GM12878 (cell line): ENCODE measurements at regions not wholly inside any gene's neighbourhood (a gene's known extent, or its start where the extent isn't known, plus 50 kb on each side); places are given as distances from the start of the nearest gene placed in this dataset.

Source experiments
- BMI1 ChIP-seq: fragments of 450-650 bp; IDR thresholded peaks from 2 replicates; pipeline ENCODE4 v1.6.1; 2016; ENCODE audit warnings: mild to moderate bottlenecking, moderate library complexity, borderline replicate concordance
- CBX5 ChIP-seq: sonication (generic); IDR thresholded peaks from 2 replicates; pipeline ENCODE4 v1.6.1; 2016; ENCODE audit warnings: low read depth, moderate library complexity, mild to moderate bottlenecking, inconsistent platforms
- EP300 ChIP-seq, 2 experiments: fragments of 150-350 bp in 1 of 2; IDR thresholded peaks; 2 replicates each; pipeline ENCODE4 v1.6.1; 2011 to 2012; ENCODE audit warnings: low read depth in 2 of 2, low read length in 2 of 2, borderline replicate concordance in 1 of 2, improper control_type of control experiment in 1 of 2, inconsistent platforms in 1 of 2; ENCODE audit not compliant: control insufficient read depth in 1 of 2
- ETV6 ChIP-seq, 2 experiments: fragments of 450-650 bp in 1 of 2; IDR thresholded peaks in 1 of 2; conservative IDR thresholded peaks in 1 of 2; 2 replicates each; pipeline ENCODE4 v1.6.1; 2014; ENCODE audit warnings: antibody characterized with exemption in 1 of 2, borderline replicate concordance in 1 of 2, low read depth in 1 of 2, mild to moderate bottlenecking in 1 of 2, moderate library complexity in 1 of 2
- FOXM1 ChIP-seq: IDR thresholded peaks from 2 replicates; pipeline ENCODE4 v1.6.1; 2012; ENCODE audit warnings: low read depth, mild to moderate bottlenecking, inconsistent platforms, low read length, moderate library complexity
- IRF4 ChIP-seq: IDR thresholded peaks from 2 replicates; pipeline ENCODE4 v1.6.1; 2011; ENCODE audit warnings: low read depth, low read length
- KDM1A ChIP-seq: fragments of 200-600 bp; sonication (generic); IDR thresholded peaks from 2 replicates; pipeline ENCODE4 v1.6.1; 2016; ENCODE audit warnings: borderline replicate concordance
- KLF5 ChIP-seq: fragments of 450-650 bp; IDR thresholded peaks from 2 replicates; pipeline ENCODE4 v1.6.1; 2014; ENCODE audit warnings: mild to moderate bottlenecking; ENCODE audit not compliant: partially characterized antibody
- NBN ChIP-seq: fragments of 450-650 bp; IDR thresholded peaks from 2 replicates; pipeline ENCODE4 v1.6.1; 2016
- RB1 ChIP-seq: fragments of 450-650 bp; formaldehyde crosslinking; IDR thresholded peaks from 2 replicates; pipeline ENCODE4 v1.6.1; 2017; ENCODE audit warnings: mild to moderate bottlenecking, borderline replicate concordance
- SMARCA5 ChIP-seq: fragments of 450-650 bp; IDR thresholded peaks from 2 replicates; pipeline ENCODE4 v1.6.1; 2017; ENCODE audit warnings: mild to moderate bottlenecking
- SMC3 ChIP-seq: IDR thresholded peaks from 2 replicates; pipeline ENCODE4 v1.6.1; 2011; ENCODE audit warnings: low read length, improper control_type of control experiment, borderline replicate concordance
- SREBF2 ChIP-seq: IDR thresholded peaks from 2 replicates; pipeline ENCODE4 v1.6.1; 2012; ENCODE audit warnings: mild to moderate bottlenecking, low read length
- ZNF24 ChIP-seq: fragments of 450-650 bp; IDR thresholded peaks from 2 replicates; pipeline ENCODE4 v1.6.1; 2017; ENCODE audit warnings: antibody characterized with exemption, mild to moderate bottlenecking
- ZNF622 ChIP-seq: fragments of 450-650 bp; IDR thresholded peaks from 2 replicates; pipeline ENCODE4 v1.6.1; 2017; ENCODE audit warnings: mild to moderate bottlenecking, inconsistent platforms
- TF ChIP-seq, protein P1 (sequence below): fragments of 450-650 bp; IDR thresholded peaks from 2 replicates; pipeline ENCODE4 v1.6.1; 2017; ENCODE audit warnings: antibody characterized with exemption, mild to moderate bottlenecking, moderate library complexity
- TF ChIP-seq, protein P2 (sequence below): fragments of 450-650 bp; IDR thresholded peaks from 2 replicates; pipeline ENCODE4 v1.6.1; 2017; ENCODE audit warnings: mild to moderate bottlenecking
- TF ChIP-seq, protein P3 (sequence below): fragments of 450-650 bp; IDR thresholded peaks from 2 replicates; pipeline ENCODE4 v1.6.1; 2018; ENCODE audit warnings: mild to moderate bottlenecking, low read depth, moderate library complexity; ENCODE audit not compliant: partially characterized antibody
- TF ChIP-seq, protein P4 (sequence below): fragments of 450-650 bp; IDR thresholded peaks from 2 replicates; pipeline ENCODE4 v1.6.1; 2017; ENCODE audit warnings: mild to moderate bottlenecking, moderate library complexity

DNA sequence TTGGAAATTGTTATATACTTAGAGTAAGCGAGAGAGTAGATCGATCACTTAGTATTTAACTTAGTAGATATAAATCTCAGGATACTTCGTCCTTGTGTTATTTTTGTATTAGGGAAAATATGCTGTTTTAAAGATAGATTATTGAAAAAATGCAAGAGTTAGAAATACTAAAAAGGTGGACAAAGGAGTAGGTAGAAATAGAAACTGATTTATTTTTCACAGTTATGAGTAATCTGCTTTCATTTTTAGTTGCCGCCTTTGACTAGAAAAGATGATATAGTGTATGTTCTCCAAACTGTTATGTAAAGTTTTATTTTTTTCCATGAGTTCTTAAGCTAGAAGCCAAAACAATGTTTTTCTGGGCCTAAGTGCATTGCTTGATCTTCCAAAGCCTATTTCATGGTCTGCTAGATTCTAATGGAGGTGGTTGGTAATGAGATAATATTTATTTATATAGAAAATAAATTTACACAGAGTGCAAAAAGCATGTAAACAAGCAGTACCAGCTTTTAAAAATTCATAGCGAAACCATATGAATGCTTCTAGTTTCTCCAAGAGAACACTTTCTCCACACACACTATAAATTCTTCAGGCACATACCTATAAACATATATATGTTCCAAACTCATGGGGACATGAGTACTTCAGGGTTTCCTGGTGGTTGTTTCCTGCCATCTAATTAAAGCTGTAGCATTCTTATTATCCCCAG is 61.1 kb downstream of the DIPK2A start (continued):
- TF ChIP-seq, protein P1, sequence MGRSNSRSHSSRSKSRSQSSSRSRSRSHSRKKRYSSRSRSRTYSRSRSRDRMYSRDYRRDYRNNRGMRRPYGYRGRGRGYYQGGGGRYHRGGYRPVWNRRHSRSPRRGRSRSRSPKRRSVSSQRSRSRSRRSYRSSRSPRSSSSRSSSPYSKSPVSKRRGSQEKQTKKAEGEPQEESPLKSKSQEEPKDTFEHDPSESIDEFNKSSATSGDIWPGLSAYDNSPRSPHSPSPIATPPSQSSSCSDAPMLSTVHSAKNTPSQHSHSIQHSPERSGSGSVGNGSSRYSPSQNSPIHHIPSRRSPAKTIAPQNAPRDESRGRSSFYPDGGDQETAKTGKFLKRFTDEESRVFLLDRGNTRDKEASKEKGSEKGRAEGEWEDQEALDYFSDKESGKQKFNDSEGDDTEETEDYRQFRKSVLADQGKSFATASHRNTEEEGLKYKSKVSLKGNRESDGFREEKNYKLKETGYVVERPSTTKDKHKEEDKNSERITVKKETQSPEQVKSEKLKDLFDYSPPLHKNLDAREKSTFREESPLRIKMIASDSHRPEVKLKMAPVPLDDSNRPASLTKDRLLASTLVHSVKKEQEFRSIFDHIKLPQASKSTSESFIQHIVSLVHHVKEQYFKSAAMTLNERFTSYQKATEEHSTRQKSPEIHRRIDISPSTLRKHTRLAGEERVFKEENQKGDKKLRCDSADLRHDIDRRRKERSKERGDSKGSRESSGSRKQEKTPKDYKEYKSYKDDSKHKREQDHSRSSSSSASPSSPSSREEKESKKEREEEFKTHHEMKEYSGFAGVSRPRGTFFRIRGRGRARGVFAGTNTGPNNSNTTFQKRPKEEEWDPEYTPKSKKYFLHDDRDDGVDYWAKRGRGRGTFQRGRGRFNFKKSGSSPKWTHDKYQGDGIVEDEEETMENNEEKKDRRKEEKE = no peak
- TF ChIP-seq EP300 (IDR thresholded peaks at IDR 0.05; ENCODE audit: borderline replicate concordance in 1 of 2, control insufficient read depth in 1 of 2, low read depth in 2 of 2, low read length in 2 of 2) = peak in 1 of 2 experiments; percentile 53; a peak in 2 of 4 replicates
- TF ChIP-seq, protein P2, sequence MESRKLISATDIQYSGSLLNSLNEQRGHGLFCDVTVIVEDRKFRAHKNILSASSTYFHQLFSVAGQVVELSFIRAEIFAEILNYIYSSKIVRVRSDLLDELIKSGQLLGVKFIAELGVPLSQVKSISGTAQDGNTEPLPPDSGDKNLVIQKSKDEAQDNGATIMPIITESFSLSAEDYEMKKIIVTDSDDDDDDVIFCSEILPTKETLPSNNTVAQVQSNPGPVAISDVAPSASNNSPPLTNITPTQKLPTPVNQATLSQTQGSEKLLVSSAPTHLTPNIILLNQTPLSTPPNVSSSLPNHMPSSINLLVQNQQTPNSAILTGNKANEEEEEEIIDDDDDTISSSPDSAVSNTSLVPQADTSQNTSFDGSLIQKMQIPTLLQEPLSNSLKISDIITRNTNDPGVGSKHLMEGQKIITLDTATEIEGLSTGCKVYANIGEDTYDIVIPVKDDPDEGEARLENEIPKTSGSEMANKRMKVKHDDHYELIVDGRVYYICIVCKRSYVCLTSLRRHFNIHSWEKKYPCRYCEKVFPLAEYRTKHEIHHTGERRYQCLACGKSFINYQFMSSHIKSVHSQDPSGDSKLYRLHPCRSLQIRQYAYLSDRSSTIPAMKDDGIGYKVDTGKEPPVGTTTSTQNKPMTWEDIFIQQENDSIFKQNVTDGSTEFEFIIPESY = no peak
- no peak for TF ChIP-seq NBN
- 0 out of 2 replicates have a peak, but pooled peaks have one; percentile 82 for TF ChIP-seq CBX5
- peak; percentile 40; the same call in 1 of the 2 replicates for TF ChIP-seq BMI1
- no peak for TF ChIP-seq ZNF622
- peak; percentile 73; the same call in 1 of the 2 replicates for TF ChIP-seq FOXM1
- peak; percentile 28; the same call in 1 of the 2 replicates for TF ChIP-seq SMARCA5
- TF ChIP-seq, protein P3, sequence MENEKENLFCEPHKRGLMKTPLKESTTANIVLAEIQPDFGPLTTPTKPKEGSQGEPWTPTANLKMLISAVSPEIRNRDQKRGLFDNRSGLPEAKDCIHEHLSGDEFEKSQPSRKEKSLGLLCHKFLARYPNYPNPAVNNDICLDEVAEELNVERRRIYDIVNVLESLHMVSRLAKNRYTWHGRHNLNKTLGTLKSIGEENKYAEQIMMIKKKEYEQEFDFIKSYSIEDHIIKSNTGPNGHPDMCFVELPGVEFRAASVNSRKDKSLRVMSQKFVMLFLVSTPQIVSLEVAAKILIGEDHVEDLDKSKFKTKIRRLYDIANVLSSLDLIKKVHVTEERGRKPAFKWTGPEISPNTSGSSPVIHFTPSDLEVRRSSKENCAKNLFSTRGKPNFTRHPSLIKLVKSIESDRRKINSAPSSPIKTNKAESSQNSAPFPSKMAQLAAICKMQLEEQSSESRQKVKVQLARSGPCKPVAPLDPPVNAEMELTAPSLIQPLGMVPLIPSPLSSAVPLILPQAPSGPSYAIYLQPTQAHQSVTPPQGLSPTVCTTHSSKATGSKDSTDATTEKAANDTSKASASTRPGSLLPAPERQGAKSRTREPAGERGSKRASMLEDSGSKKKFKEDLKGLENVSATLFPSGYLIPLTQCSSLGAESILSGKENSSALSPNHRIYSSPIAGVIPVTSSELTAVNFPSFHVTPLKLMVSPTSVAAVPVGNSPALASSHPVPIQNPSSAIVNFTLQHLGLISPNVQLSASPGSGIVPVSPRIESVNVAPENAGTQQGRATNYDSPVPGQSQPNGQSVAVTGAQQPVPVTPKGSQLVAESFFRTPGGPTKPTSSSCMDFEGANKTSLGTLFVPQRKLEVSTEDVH = no peak
- TF ChIP-seq RB1 = no peak
- peak; percentile 76 for TF ChIP-seq IRF4
- TF ChIP-seq SMC3 = no peak
- no peak for TF ChIP-seq ETV6 (conservative IDR thresholded peaks at IDR 0.05 in 1 of 2, IDR thresholded peaks at IDR 0.05 in 1 of 2; ENCODE audit: borderline replicate concordance in 1 of 2, low read depth in 1 of 2)
- no peak for TF ChIP-seq KDM1A
- TF ChIP-seq, protein P4, sequence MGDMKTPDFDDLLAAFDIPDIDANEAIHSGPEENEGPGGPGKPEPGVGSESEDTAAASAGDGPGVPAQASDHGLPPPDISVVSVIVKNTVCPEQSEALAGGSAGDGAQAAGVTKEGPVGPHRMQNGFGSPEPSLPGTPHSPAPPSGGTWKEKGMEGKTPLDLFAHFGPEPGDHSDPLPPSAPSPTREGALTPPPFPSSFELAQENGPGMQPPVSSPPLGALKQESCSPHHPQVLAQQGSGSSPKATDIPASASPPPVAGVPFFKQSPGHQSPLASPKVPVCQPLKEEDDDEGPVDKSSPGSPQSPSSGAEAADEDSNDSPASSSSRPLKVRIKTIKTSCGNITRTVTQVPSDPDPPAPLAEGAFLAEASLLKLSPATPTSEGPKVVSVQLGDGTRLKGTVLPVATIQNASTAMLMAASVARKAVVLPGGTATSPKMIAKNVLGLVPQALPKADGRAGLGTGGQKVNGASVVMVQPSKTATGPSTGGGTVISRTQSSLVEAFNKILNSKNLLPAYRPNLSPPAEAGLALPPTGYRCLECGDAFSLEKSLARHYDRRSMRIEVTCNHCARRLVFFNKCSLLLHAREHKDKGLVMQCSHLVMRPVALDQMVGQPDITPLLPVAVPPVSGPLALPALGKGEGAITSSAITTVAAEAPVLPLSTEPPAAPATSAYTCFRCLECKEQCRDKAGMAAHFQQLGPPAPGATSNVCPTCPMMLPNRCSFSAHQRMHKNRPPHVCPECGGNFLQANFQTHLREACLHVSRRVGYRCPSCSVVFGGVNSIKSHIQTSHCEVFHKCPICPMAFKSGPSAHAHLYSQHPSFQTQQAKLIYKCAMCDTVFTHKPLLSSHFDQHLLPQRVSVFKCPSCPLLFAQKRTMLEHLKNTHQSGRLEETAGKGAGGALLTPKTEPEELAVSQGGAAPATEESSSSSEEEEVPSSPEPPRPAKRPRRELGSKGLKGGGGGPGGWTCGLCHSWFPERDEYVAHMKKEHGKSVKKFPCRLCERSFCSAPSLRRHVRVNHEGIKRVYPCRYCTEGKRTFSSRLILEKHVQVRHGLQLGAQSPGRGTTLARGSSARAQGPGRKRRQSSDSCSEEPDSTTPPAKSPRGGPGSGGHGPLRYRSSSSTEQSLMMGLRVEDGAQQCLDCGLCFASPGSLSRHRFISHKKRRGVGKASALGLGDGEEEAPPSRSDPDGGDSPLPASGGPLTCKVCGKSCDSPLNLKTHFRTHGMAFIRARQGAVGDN = no peak
- no peak for TF ChIP-seq ZNF24
- no peak for TF ChIP-seq SREBF2
- no peak for TF ChIP-seq KLF5
